GM18951 (cell line): ENCODE measurements at regions not wholly inside any gene's neighbourhood (a gene's known extent, or its start where the extent isn't known, plus 50 kb on each side); places are given as distances from the start of the nearest gene placed in this dataset.

ENCODE experiments used
- POLR2A ChIP-seq: IDR thresholded peaks from 4 replicates; pipeline ENCODE4 v1.6.1; 2011; ENCODE audit warnings: mild to moderate bottlenecking; ENCODE audit not compliant: insufficient read length, insufficient read depth; ENCODE audit errors: extremely low read depth
- in situ Hi-C: fragments of 300-500 bp; cut with MboI; formaldehyde crosslinking; loops from one replicate; pipeline ENCODE4 v1.12.0; 2022; ENCODE audit warnings: low sequenced_read_pairs, mixed read lengths, inconsistent platforms; ENCODE audit not compliant: unreplicated experiment

- no peak for TF ChIP-seq POLR2A
- in situ Hi-C loops = no loop called here
These were observed 106.0 kb upstream of the PRICKLE1 start for GRCh38 chr12:42695490-42695995.

- TF ChIP-seq POLR2A = no peak
- in situ Hi-C loops = no loop called here
These were observed 103.2 kb upstream of the PRICKLE1 start for GRCh38 chr12:42692749-42693148.

GRCh38 chr12:42691991-42692557 lies 102.5 kb upstream of the PRICKLE1 start:
- in situ Hi-C loops = no loop called here
- no peak for TF ChIP-seq POLR2A

GRCh38 chr12:42690264-42690663 lies 100.7 kb upstream of the PRICKLE1 start:
- no peak for TF ChIP-seq POLR2A
- in situ Hi-C loops = no loop called here

- TF ChIP-seq POLR2A = no peak
- in situ Hi-C loops = no loop called here
These were observed 100.2 kb upstream of the PRICKLE1 start for GRCh38 chr12:42689699-42690098.

GRCh38 chr12:42686514-42687172 lies 97.1 kb upstream of the PRICKLE1 start:
- no peak for TF ChIP-seq POLR2A
- in situ Hi-C loops = no loop called here

- no peak for TF ChIP-seq POLR2A
- in situ Hi-C loops = no loop called here
These were observed 95.2 kb upstream of the PRICKLE1 start for GRCh38 chr12:42684802-42685071.

- TF ChIP-seq POLR2A = no peak
- in situ Hi-C loops = no loop called here
These were observed 94.6 kb upstream of the PRICKLE1 start for GRCh38 chr12:42683933-42684801.

GRCh38 chr12:42683266-42683665 lies 93.7 kb upstream of the PRICKLE1 start:
- in situ Hi-C loops = no loop called here
- no peak for TF ChIP-seq POLR2A

- TF ChIP-seq POLR2A = no peak
- in situ Hi-C loops = no loop called here
These were observed 89.9 kb upstream of the PRICKLE1 start for GRCh38 chr12:42679466-42679865.

- in situ Hi-C loops = no loop called here
- no peak for TF ChIP-seq POLR2A
These were observed 87.9 kb upstream of the PRICKLE1 start for GRCh38 chr12:42677461-42677860.

GRCh38 chr12:42673535-42673934 lies 84.0 kb upstream of the PRICKLE1 start:
- in situ Hi-C loops = no loop called here
- TF ChIP-seq POLR2A = no peak

GRCh38 chr12:42670719-42671118 lies 81.2 kb upstream of the PRICKLE1 start:
- in situ Hi-C loops = no loop called here
- no peak for TF ChIP-seq POLR2A

- in situ Hi-C loops = no loop called here
- TF ChIP-seq POLR2A = no peak
These were observed 80.0 kb upstream of the PRICKLE1 start for GRCh38 chr12:42669553-42669952.

- in situ Hi-C loops = no loop called here
- no peak for TF ChIP-seq POLR2A
These were observed 77.2 kb upstream of the PRICKLE1 start for GRCh38 chr12:42666671-42667243.
